Non-pigmented ciliary epithelial cell (primary cell): ENCODE measurements at regions not wholly inside any gene's neighbourhood (a gene's known extent, or its start where the extent isn't known, plus 50 kb on each side); places are given as distances from the start of the nearest gene placed in this dataset.
A peak's percentile ranks its signal among the peaks of the same experiment; 100 is the strongest.
"Not testable (repeated sequence)": the region's sequence is repeated elsewhere in the genome, so short reads cannot be mapped to it uniquely, and the experiment has no call there.

Source experiments
- DNase-seq: peaks from one replicate; pipeline ENCODE4 v3.0.0-alpha.2; 2010; ENCODE audit warnings: low read depth

DNA sequence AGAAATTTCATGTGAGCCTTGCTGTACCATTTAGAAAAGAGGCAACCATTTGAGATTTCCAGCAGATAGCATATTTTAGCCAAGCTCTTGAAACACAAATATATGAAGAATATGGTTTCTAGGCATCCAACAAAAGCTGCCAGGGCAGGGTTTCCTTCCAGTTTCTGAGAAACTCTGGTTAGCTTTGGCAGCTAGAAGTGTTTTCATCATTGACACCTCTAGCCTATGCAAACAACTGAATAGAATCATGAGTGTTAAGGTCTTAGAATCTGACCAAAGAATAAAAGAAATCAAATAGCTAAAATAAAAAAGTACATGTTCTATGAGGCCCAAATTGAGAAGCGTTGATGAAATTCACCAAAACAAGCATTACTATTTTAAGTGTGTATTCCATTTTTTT is 188.1 kb downstream of the TMEM167A start:
- no peak for DNase-seq

DNA sequence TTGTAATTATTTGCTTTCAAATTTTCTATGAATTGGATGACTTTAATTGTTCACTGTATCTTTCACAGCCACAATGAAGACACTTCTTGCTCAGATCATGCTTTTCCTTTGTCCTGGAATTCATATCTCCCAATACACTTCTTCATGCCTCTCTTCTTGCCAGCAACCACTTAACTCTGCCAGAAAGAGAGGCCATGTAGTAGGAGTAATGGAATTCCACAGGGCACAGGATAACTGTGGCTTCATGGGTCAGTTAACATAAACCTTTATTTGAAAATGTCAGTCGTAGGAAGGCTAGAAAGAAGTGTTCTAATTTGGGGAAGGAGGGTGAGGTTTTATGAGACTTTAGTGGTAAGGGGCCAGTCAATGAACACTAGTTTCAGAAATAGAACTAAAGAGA is 190.3 kb downstream of the TMEM167A start:
- DNase-seq: peak; percentile 14

- DNase-seq: peak; percentile 13
These were observed 191.4 kb downstream of the TMEM167A start for GRCh38 chr5:82885627-82886389.

DNA sequence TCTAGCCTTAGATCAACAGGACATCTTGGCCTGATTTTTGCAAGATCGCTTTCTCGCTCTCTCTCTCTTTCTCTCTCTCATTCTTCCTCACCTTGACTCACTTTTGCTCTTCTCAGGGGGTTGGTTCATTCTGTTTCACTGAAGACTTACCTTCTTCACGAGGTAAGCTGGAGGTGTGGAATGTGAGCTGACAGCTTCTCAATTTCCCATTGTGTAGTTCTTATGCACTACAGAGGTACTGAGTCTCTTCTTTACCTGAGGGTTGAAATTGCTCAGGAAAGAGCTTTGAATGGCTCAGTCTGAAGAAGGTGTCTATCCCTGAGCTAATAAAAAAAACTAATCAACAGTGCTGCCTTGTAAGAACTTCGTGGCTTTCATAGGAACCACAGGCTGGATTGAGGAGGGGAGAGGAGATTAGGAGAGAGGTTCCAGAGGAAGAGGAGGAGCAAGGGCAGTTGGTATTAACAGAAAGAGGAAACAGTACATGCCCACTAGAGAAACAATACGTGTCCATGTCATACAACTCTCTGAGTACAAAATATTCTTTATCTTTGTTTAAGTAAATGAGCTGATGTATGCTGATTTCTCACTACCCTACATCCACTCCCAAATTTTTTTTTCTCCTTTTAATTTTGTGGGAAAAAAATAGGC is 192.2 kb downstream of the TMEM167A start:
- DNase-seq: no peak

- no peak for DNase-seq
These were observed 194.9 kb downstream of the TMEM167A start for GRCh38 chr5:82882316-82882715.

- DNase-seq: no peak
These were observed 195.5 kb downstream of the TMEM167A start for GRCh38 chr5:82881571-82882174.

GRCh38 chr5:82879089-82879488 is 198.1 kb downstream of the TMEM167A start:
- no peak for DNase-seq

DNA sequence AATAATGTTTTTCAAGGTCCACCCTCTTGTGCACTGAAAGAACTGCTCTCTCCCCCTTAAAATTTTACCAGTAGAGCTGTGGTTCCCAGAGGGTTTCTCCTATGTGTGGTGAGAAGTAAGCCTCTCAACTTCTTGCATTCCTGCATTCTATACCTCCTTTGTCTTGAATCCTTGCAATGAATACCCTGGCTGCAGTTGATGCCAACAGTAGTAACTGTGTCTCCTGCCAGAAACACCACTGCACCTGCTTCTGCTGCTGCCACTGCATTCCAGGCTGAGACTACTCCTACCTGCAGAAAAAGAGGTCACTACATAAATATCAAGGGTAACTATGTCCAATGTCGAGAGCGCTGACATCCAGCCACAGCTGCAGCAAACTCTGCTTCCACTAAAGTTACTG is 203.7 kb downstream of the TMEM167A start:
- DNase-seq: no peak

DNA sequence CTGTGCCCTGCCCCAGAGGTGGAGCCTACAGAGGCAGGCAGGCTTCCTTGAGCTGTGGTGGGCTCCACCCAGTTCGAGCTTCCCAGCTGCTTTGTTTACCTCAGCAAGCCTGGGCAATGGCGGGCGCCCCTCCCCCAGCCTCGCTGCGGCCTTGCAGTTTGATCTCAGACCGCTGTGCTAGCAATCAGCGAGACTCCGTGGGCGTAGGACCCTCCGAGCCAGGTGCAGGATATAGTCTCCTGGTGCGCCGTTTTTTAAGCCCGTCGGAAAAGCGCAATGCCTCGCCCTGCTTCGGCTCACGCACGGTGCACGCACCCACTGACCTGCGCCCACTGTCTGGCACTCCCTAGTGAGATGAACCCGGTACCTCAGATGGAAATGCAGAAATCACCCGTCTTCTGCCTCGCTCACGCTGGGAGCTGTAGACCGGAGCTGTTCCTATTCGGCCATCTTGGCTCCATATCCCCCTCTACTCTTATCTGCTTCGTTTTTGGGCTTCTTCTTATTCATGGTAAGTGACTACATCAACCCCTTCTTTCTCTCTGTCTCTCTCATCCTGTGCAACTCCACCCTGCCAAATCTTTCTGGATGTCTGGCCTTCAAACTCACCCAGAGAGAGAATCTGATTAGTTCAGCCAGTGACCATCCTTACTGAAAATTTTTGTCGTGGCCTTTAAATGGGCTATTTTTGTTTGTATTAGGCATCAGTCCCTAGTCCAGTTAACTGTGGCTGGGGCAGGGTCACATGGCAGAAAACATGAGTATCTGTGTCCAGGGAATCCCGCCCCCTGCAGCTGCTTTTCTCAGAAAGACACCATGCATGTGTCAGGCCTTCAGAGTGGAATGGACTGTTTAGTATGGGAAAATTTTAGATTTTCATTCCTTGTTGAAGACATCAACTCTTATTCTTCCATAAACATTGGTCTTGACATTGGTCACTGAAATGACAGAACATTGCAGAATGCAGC is 204.6 kb downstream of the TMEM167A start:
- DNase-seq: not testable (repeated sequence)

DNA sequence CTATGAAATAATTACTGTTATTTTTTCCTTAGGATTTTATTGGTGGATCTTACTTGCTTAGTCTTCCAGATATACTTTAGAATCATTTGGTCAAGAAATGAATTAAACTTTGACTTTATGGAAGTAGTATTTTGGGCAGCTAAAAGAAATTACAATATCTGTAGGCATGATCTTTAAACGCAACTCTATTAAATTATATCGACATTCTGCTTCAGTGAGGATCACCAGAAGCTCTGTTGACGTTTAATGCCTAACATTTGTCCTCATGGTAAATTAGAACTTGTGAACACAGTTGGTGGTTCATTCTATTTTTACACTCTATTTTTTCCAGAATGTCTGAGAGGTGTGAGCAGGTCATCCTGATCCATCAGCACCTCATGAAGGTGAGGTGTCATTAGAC is 211.6 kb downstream of the TMEM167A start:
- DNase-seq: no peak

GRCh38 chr5:82863266-82863665 is 213.9 kb downstream of the TMEM167A start:
- no peak for DNase-seq

DNA sequence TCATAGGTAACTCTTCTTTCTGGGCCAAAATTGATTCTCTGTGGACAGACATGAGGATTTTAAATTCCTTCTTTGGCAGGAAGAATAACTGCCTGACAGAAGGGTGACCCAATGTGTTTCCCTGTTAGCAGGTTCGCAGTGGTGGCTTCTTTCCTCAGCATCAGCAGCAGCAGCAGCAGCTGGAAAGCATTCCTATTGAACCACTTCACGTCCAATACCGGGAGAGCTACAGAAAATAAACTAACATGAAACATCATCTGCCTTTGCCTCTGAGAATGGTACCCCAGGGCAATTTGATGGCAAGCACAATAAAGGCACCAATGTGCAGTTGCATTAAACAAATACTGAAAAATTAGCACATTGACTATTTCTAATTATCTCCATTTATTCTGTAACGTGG is 214.5 kb downstream of the TMEM167A start:
- DNase-seq: no peak

- no peak for DNase-seq
These were observed 214.9 kb downstream of the TMEM167A start for GRCh38 chr5:82862261-82862660.

DNA sequence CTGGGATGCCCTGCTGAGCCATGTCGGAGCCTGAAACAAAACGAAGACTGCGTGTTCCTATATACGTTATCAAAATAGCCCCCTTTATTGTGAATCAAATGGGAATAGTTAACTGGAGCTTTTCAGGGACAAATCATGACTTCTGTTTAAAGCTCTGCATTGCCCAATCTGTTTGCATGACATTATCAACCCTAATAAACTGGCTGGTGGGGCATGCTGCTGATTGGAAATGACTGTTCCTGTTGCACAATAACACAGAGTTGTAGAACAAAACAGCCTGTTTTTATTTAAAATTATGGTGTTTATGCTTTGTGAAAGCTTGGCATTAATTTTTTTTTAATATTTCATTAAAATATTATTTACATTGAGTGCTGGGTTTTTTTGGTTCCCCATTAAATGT is 215.5 kb downstream of the TMEM167A start:
- DNase-seq: no peak

DNA sequence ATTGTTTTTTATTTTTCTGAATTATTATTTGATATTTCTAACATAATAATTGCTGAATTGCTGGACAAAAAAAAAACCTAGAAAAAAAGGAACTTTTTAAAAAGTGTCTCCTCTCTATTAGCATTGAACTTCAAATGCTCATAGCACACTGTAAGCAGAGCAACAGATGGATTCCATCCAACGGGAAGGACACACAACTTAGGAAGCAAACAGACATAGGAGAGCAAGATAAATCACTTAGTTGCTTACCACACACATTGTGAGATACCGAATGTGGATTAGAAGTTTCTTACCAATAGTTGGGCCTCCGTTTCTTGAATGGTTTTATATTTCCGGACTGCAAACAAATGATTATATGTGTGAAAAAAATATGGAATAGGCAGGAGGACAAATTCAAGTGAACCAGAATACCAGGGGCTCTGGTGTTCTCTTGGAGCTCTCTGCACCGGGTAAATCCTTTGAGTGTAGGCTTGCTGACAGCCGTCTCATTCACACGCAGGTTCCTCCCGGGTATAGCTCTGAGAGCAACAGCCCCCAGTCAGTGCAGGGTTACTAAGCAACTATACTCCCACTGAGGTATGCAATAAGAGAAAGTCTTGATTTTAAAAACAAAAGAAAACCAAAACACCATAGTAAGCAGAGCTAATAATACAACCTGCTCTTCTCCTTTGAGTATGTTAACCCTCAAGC is 217.6 kb downstream of the TMEM167A start:
- no peak for DNase-seq

- DNase-seq: no peak
These were observed 218.8 kb downstream of the TMEM167A start for GRCh38 chr5:82858151-82859025.

DNA sequence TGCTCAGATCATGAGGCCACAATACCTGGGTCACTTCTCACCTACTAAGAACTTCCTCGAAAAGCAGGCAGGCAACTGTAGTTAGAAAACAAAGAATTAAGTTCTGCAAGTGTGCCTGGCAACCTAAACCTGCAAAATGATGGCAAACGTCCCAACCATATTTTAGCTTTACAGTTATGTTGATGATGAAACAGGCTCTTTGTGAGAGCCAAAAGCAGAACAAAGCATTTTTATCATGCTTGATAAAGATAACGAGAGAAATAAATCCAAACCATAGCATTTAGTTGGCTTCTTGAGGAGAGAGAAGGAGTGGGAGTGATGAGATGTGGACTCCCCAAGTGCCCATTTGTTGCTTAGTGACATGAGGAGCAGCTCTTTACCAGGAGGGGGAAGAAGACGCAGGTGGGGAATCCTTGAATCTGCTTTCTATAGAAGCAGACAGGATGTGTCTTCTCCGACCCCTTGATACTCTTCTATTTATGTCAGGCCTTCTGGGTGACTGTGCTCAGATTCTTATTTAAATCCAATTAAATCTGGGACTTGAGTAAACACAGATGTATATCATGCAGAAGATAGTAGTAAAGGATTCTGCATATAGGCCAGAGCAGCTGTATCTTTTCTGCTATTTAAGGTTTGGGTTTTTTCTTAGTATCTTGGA is 221.2 kb downstream of the TMEM167A start:
- DNase-seq: no peak

- no peak for DNase-seq
These were observed 222.2 kb downstream of the TMEM167A start for GRCh38 chr5:82854956-82855355.

DNA sequence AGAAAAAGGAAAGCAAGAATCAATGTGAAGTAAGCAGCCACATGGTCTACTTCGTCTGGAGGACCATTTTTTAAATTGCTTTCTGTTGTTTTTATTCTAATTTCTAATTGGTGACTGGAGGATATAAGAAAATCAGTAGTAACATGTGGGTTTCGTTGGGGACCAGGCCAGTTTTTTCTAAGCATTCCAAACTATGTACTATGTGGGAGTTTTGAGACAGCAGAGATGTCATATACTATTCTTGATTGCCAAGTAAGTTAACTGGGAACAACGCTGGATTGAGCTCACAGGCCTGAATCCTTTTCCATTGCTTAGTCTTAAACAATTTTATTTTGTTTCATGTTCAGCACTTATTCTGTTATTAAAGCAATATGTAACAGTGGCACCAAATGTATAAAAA is 225.7 kb downstream of the TMEM167A start:
- no peak for DNase-seq

- no peak for DNase-seq
These were observed 226.8 kb downstream of the TMEM167A start for GRCh38 chr5:82850393-82850792.
